Smooth muscle cell (in vitro differentiated cells): ENCODE measurements at regions not wholly inside any gene's neighbourhood (a gene's known extent, or its start where the extent isn't known, plus 50 kb on each side); places are given as distances from the start of the nearest gene placed in this dataset.

Experiments
- DNase-seq: peaks from one replicate; lab custom pipeline; 2025; ENCODE audit not compliant: unreplicated experiment; lab: John Stamatoyannopoulos, UW
- H2AFZ ChIP-seq: fragments of 200-600 bp; sonication (generic); 2 replicates; pipeline ENCODE4 v1.6.0; 2016; ENCODE audit warnings: antibody characterized with exemption, low read depth, mild to moderate bottlenecking
- H3F3A ChIP-seq: fragments of 200-600 bp; sonication (generic); 2 replicates; pipeline ENCODE4 v1.6.0; 2017; ENCODE audit warnings: antibody characterized with exemption, low read depth
- H3K27ac ChIP-seq: fragments of 200-600 bp; sonication (generic); 2 replicates; pipeline ENCODE4 v1.5.1; 2016; ENCODE audit warnings: low read depth, mild to moderate bottlenecking
- H3K27me3 ChIP-seq: fragments of 200-600 bp; sonication (generic); 2 replicates; pipeline ENCODE4 v1.6.1; 2016; ENCODE audit warnings: low read depth, mild to moderate bottlenecking
- H3K36me3 ChIP-seq: fragments of 200-600 bp; sonication (generic); 2 replicates; pipeline ENCODE4 v1.5.1; 2016; ENCODE audit warnings: low read depth
- H3K4me1 ChIP-seq: fragments of 200-600 bp; sonication (generic); 2 replicates; pipeline ENCODE4 v1.5.1; 2016; ENCODE audit warnings: low read depth
- H3K4me2 ChIP-seq: fragments of 200-600 bp; sonication (generic); 2 replicates; pipeline ENCODE4 v1.6.0; 2016; ENCODE audit warnings: mild to moderate bottlenecking
- H3K4me3 ChIP-seq: fragments of 200-600 bp; sonication (generic); 2 replicates; pipeline ENCODE4 v1.5.1; 2016; ENCODE audit warnings: mild to moderate bottlenecking
- H3K79me2 ChIP-seq: fragments of 200-600 bp; sonication (generic); 2 replicates; pipeline ENCODE4 v1.6.0; 2016; ENCODE audit warnings: low read depth, mild to moderate bottlenecking
- H3K9ac ChIP-seq: fragments of 200-600 bp; sonication (generic); 2 replicates; pipeline ENCODE4 v1.6.0; 2016; ENCODE audit warnings: low read depth
- H3K9me3 ChIP-seq: fragments of 200-600 bp; sonication (generic); replicated peaks from 2 replicates; pipeline ENCODE4 v1.5.1; 2016; ENCODE audit warnings: low read depth
- H4K20me1 ChIP-seq: fragments of 200-600 bp; sonication (generic); 2 replicates; pipeline ENCODE4 v1.6.0; 2016; ENCODE audit warnings: low read depth
- WGBS: methylation state at CpG from one replicate; pipeline ENCODE4 v1.1.7; 2016; ENCODE audit warnings: low lambda C conversion rate; 5-methylcytosine and 5-hydroxymethylcytosine counted together
- TF ChIP-seq, protein P1 (sequence below): fragments of 200-600 bp; sonication (generic); IDR thresholded peaks from 2 replicates; pipeline ENCODE4 v1.5.1; 2017; ENCODE audit warnings: borderline replicate concordance, mild to moderate bottlenecking, antibody characterized with exemption; ENCODE audit not compliant: insufficient read depth, poor library complexity, severe bottlenecking

GRCh38 chr3:110628650-110629301 is 442.8 kb upstream of the NECTIN3 start:
- TF ChIP-seq, protein P1, sequence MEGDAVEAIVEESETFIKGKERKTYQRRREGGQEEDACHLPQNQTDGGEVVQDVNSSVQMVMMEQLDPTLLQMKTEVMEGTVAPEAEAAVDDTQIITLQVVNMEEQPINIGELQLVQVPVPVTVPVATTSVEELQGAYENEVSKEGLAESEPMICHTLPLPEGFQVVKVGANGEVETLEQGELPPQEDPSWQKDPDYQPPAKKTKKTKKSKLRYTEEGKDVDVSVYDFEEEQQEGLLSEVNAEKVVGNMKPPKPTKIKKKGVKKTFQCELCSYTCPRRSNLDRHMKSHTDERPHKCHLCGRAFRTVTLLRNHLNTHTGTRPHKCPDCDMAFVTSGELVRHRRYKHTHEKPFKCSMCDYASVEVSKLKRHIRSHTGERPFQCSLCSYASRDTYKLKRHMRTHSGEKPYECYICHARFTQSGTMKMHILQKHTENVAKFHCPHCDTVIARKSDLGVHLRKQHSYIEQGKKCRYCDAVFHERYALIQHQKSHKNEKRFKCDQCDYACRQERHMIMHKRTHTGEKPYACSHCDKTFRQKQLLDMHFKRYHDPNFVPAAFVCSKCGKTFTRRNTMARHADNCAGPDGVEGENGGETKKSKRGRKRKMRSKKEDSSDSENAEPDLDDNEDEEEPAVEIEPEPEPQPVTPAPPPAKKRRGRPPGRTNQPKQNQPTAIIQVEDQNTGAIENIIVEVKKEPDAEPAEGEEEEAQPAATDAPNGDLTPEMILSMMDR: no peak
- H3K4me2 ChIP-seq: no peak overlapping the region
- 87% methylated on average over 4 of the region's 4 CpGs for WGBS

GRCh38 chr3:110629917-110630316 is 441.7 kb upstream of the NECTIN3 start:
- no peak for DNase-seq
- no peaks in the 10 kb centered on the region for H3K27me3 ChIP-seq
- no peak overlapping the region for H2AFZ ChIP-seq
- 97% methylated on average over 1 of the region's 1 CpG for WGBS
- H3F3A ChIP-seq: no peaks in the 10 kb centered on the region
- H3K9me3 ChIP-seq: no peaks in the 10 kb centered on the region
- no peak overlapping the region for H3K27ac ChIP-seq
- no peaks in the 10 kb centered on the region for H3K4me1 ChIP-seq
- no peak overlapping the region for H3K9ac ChIP-seq
- H4K20me1 ChIP-seq: no peaks in the 10 kb centered on the region
- H3K4me3 ChIP-seq: no peak overlapping the region
- H3K36me3 ChIP-seq: no peaks in the 10 kb centered on the region
- TF ChIP-seq, protein P1: no peak
- H3K79me2 ChIP-seq: no peaks in the 10 kb centered on the region
- no peak overlapping the region for H3K4me2 ChIP-seq

More at GRCh38 chr3:110628650-110629301, 442.8 kb upstream of the NECTIN3 start:
- Histone ChIP-seq H2AFZ (no peak overlapping the region), H3F3A (no peaks in the 10 kb centered on the region), H3K27me3 (no peaks in the 10 kb centered on the region), H3K4me3 (no peak overlapping the region), H3K9me3 (no peaks in the 10 kb centered on the region), H4K20me1 (no peaks in the 10 kb centered on the region), H3K4me1 (no peaks in the 10 kb centered on the region), H3K27ac (no peak overlapping the region), H3K9ac (no peak overlapping the region), H3K79me2 (no peaks in the 10 kb centered on the region), H3K36me3 (no peaks in the 10 kb centered on the region)
- no peak for DNase-seq

DNA sequence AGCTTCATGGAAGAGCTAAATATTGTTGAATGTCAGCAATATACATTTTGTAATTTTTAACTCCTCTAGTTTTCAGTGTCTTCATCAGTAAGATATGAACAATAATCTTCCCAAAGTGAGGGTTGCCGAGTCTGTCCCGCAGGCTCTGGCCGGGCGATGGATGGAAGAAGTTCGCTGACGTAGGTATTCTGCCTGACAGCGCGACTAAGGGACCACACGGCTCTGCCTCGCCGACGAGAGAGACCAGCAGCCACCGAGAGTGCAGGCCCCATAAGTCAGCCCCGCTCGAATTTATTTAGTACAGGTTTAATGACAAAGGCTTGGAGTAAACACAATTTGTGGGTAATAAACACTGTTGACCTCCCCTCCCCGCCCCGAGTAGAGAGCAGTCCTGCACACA is 427.4 kb upstream of the NECTIN3 start:
- Histone ChIP-seq H3K9me3 (no peaks in the 10 kb centered on the region), H3K4me1 (no peaks in the 10 kb centered on the region), H4K20me1 (no peaks in the 10 kb centered on the region), H3K4me3 (no peak overlapping the region), H2AFZ (no peak overlapping the region), H3K36me3 (no peaks in the 10 kb centered on the region), H3K4me2 (no peak overlapping the region), H3K27ac (no peak overlapping the region), H3K27me3 (no peaks in the 10 kb centered on the region), H3F3A (no peaks in the 10 kb centered on the region), H3K9ac (no peak overlapping the region), H3K79me2 (no peaks in the 10 kb centered on the region)
- no peak for DNase-seq
- TF ChIP-seq, protein P1: no peak
- WGBS: 98% methylated on average over 17 of the region's 17 CpGs

DNA sequence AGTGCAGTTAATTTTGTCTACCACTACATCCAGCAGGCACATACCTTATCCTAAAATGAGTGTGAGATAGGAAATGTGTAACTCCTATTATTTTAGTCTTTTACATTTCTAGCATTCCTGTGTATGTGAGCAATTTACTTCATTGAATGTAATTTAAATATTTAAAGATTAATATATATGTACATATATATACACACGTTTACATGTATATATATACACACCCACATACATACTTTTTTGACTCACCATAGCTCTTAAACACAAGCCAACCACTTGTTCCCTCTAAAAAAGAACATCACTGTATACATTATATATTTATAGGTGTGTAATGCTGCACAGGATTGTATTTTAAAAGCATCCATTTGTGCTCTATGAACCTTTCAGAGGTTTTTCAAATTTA is 425.6 kb upstream of the NECTIN3 start:
- H3K4me2 ChIP-seq: no peak overlapping the region

More for the DNA sequence above, 425.6 kb upstream of the NECTIN3 start:
- no peaks in the 10 kb centered on the region for H3K36me3 ChIP-seq
- H3K27me3 ChIP-seq: no peaks in the 10 kb centered on the region
- DNase-seq: no peak
- H3F3A ChIP-seq: no peaks in the 10 kb centered on the region
- no peak overlapping the region for H3K9ac ChIP-seq
- TF ChIP-seq, protein P1: no peak
- no peaks in the 10 kb centered on the region for H3K9me3 ChIP-seq
- no peak overlapping the region for H3K4me3 ChIP-seq
- H3K27ac ChIP-seq: no peak overlapping the region
- no peaks in the 10 kb centered on the region for H3K4me1 ChIP-seq
- H2AFZ ChIP-seq: no peak overlapping the region
- H4K20me1 ChIP-seq: no peaks in the 10 kb centered on the region
- WGBS: 64% methylated on average over 1 of the region's 1 CpG
- H3K79me2 ChIP-seq: no peaks in the 10 kb centered on the region
